DOHH2 (cell line): ENCODE measurements at regions not wholly inside any gene's neighbourhood (a gene's known extent, or its start where the extent isn't known, plus 50 kb on each side); places are given as distances from the start of the nearest gene placed in this dataset.

Source experiments
- CTCF ChIP-seq: fragments of 200-600 bp; sonication (generic); IDR thresholded peaks from one replicate; pipeline ENCODE4 v1.5.1; 2014; ENCODE audit warnings: antibody characterized with exemption, mild to moderate bottlenecking, low read depth, low read length; ENCODE audit not compliant: poor library complexity, severe bottlenecking
- EZH2phosphoT487 ChIP-seq: fragments of 200-600 bp; sonication (generic); IDR thresholded peaks from 2 replicates; pipeline ENCODE4 v1.6.1; 2017; ENCODE audit warnings: borderline replicate concordance, mild to moderate bottlenecking, antibody characterized with exemption, low read length, moderate library complexity, mixed read lengths

- no peak for TF ChIP-seq CTCF
- TF ChIP-seq EZH2phosphoT487: no peak
These were observed 71.3 kb upstream of the FYN start for GRCh38 chr6:111944541-111944940.
